NCI-H1417 treated with DMSO at 0.1 percent for 48 hours (cell line): ENCODE measurements at regions not wholly inside any gene's neighbourhood (a gene's known extent, or its start where the extent isn't known, plus 50 kb on each side); places are given as distances from the start of the nearest gene placed in this dataset.

ENCODE experiments used
- DNase-seq: peaks from one replicate; lab custom pipeline; 2025; lab: John Stamatoyannopoulos, UW

GRCh38 chr5:23579566-23579965 lies 72.2 kb downstream of the PRDM9 start:
- no peak for DNase-seq

- DNase-seq, result no peak
These were observed 75.7 kb downstream of the PRDM9 start for GRCh38 chr5:23583081-23583480.

- DNase-seq, result no peak
These were observed 81.5 kb downstream of the PRDM9 start for GRCh38 chr5:23588841-23589326.

GRCh38 chr5:23591250-23591649 lies 83.8 kb downstream of the PRDM9 start:
- no peak for DNase-seq

GRCh38 chr5:23606927-23607326 lies 99.5 kb downstream of the PRDM9 start:
- DNase-seq, result no peak

GRCh38 chr5:23612701-23613100 lies 105.3 kb downstream of the PRDM9 start:
- DNase-seq, result no peak

- no peak for DNase-seq
These were observed 106.2 kb downstream of the PRDM9 start for GRCh38 chr5:23613566-23613965.

- DNase-seq, result no peak
These were observed 107.0 kb downstream of the PRDM9 start for GRCh38 chr5:23614422-23614821.

GRCh38 chr5:23626961-23627360 lies 119.6 kb downstream of the PRDM9 start:
- no peak for DNase-seq

GRCh38 chr5:23627976-23628375 lies 120.6 kb downstream of the PRDM9 start:
- no peak for DNase-seq

GRCh38 chr5:23629396-23629795 lies 122.0 kb downstream of the PRDM9 start:
- DNase-seq, result no peak

GRCh38 chr5:23631302-23632045 lies 124.1 kb downstream of the PRDM9 start:
- no peak for DNase-seq

- no peak for DNase-seq
These were observed 128.5 kb downstream of the PRDM9 start for GRCh38 chr5:23635938-23636337.

- DNase-seq, result no peak
These were observed 131.9 kb downstream of the PRDM9 start for GRCh38 chr5:23639326-23639725.

- no peak for DNase-seq
These were observed 141.2 kb downstream of the PRDM9 start for GRCh38 chr5:23648656-23649055.

- no peak for DNase-seq
These were observed 142.2 kb downstream of the PRDM9 start for GRCh38 chr5:23649594-23649993.

- no peak for DNase-seq
These were observed 148.3 kb downstream of the PRDM9 start for GRCh38 chr5:23655674-23656073.

GRCh38 chr5:23675456-23675855 lies 168.0 kb downstream of the PRDM9 start:
- no peak for DNase-seq

GRCh38 chr5:23677996-23678395 lies 170.6 kb downstream of the PRDM9 start:
- DNase-seq, result no peak

GRCh38 chr5:23684103-23684502 lies 176.7 kb downstream of the PRDM9 start:
- no peak for DNase-seq

GRCh38 chr5:23703940-23704855 lies 196.8 kb downstream of the PRDM9 start:
- peak; percentile 85 for DNase-seq

- DNase-seq, result no peak
These were observed 210.1 kb downstream of the PRDM9 start for GRCh38 chr5:23717486-23717885.

GRCh38 chr5:23718564-23718963 lies 211.2 kb downstream of the PRDM9 start:
- no peak for DNase-seq
